ENCODE measurements at regions not wholly inside any gene's neighbourhood (a gene's known extent, or its start where the extent isn't known, plus 50 kb on each side); places are given as distances from the start of the nearest gene placed in this dataset.

DNA sequence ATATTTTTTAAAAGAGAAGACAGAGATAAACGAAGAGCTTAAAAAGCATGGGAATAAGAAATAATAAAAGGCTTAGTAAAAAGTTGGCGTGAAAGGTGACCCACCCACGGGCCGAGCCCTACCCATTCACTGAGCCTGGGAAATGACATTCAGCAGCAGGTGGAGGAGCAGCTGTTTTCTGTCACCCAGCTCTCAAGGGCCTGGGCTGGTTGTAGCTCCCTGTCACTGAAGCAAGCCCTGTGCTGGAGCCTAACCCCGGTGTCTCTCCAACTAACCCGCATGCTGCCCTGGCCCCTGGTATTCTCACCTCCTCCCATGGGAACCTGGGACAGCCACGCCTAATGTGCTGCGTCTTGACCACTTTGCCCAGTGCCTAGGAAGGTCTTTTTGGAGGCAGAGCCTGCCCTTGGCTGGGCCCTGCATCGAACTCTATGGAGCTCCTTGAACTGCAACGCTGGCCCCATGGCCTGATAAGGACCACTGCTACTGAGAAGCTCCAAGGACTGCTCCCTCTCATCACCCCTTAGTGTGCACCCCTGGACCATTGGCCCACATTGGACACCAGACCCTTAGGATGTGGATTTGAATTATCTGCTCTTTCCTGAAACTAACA is 68.8 kb upstream of the IYD start:
- no peak for DNase-seq

DNA sequence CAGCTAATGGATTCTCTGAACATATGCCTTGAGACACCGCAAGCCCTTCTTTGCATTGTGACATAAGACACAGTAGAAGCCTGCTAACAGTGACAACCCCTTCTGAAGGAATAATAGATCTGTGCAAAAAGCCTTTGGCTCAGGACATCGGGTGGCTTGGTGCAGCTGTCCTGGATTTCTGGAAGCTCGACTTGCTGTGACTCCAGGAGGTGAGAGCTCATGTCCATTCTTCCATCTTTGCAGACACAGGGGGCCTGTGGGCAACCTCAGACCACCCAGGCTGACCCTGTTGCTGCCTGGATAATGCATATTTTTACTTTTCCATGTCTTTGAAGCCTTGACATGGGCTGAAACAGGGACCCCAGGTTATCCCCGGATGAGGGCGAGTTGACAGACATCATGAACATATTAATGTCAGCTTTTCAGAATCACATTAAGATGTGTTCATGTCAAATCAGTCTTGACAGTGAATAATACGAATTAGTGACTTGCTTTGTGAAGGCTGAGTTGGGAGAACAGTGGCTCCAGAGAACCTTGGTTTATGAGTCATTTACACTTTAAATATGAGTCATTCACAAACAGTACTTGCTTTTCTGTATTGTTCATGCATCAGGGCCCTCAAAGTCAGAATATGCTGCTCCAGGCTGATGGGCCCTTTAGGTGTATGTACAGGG is 66.8 kb upstream of the IYD start:
- peak; percentile 82 for DNase-seq

- no peak for DNase-seq
These were observed 66.2 kb upstream of the IYD start for GRCh38 chr6:150302520-150303176.

GRCh38 chr6:150303256-150303655 is 65.6 kb upstream of the IYD start:
- no peak for DNase-seq

- DNase-seq, result no peak
These were observed 64.4 kb upstream of the IYD start for GRCh38 chr6:150304429-150304828.

DNA sequence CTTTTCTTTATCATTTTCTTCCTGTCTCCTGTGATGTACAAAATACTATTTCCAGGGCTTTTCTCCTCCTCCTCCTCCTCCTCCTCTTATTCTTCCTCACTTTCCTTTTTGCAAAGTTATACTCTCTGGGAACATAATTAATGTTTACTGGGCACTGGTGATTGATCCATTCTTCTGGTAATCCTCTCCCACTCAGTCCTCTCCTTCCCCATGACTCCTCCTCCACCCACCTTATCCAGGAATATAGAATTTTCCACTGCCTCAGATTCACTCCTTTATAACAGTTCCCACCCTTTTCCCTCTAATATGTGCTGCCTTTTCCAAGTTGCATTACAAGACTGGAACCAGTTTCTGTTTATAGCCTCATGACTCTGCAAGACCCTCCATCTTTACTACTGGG is 62.5 kb upstream of the IYD start:
- DNase-seq, result no peak

DNA sequence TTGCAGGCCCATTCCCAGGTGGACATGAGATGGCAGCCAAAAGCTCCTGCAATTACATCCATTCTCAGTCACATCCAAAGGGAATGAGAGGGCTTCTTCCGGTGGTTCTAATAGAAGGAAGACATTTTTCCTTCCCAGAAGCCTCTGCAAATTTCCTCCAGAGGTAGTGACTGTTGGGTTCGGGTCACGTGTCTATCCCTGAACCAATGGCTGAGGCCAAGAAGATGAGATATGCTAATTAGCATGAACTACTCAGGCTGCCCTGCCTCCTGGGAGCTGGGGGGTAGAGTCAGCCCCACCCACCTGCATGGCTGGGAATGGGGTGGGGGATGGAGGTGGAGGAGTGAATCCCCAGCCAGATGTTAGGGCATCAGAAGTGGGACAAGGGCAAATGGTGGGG is 61.3 kb upstream of the IYD start:
- no peak for DNase-seq

- no peak for DNase-seq
These were observed 59.8 kb upstream of the IYD start for GRCh38 chr6:150308812-150309645.

DNA sequence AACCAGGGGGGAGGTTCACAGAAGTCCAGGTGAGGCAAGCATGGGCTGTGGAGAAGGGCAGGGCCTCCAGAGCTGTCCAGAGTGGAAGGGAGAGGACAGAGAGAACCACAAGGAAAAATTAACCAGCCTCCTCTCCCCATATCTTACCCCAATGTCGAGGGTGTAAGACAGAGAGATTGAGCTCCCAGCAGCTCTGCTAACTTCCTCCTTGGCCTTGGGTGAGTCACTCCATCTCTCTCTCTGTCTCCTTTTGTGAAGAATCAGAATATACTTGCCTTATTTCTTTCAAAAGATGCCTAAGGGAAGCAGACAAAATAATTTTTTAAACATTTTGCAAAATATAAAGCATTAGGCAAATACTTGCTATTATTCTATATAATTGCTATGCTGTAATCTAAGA is 58.3 kb upstream of the IYD start:
- DNase-seq, result peak; percentile 17

- DNase-seq, result peak; percentile 45
These were observed 57.5 kb upstream of the IYD start for GRCh38 chr6:150311149-150311944.

GRCh38 chr6:150312395-150312794 is 56.4 kb upstream of the IYD start:
- no peak for DNase-seq

DNA sequence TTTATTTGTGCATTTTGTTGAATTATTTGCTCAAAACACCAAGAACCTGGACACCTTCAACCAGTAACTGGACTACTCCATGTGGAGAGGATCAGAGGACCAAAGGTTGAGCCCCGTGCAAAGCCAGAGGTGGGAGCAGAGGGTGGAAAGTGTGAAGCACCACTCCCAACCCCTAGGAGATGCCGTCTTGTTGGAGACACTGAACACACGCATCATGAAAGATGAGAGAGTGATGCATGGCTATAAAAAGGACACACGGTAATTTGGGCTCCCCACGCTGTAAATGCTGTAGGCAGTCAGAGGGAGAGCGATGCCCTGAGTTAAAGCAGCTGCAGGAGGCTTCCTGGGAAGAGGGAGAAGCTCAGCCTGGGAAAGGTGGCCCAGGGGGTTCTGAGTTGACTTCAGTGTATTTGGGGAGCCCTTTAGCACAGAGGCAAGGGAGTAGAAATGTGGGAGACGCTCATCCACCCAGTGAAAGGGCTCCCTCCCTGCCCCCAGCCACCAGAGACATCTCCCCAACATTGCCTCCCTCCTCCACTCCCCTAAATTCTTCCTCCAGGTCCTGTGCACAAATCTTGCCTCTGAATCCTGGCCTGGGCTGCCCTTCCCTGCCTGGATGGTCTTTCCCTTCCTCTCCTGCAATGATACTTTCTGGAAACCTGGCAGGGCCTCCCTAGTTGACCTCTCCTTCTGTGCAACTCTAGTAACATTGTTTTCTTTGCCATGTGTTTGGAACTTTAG is 55.8 kb upstream of the IYD start:
- DNase-seq, result no peak

GRCh38 chr6:150313781-150314180 is 55.0 kb upstream of the IYD start:
- DNase-seq, result no peak

DNA sequence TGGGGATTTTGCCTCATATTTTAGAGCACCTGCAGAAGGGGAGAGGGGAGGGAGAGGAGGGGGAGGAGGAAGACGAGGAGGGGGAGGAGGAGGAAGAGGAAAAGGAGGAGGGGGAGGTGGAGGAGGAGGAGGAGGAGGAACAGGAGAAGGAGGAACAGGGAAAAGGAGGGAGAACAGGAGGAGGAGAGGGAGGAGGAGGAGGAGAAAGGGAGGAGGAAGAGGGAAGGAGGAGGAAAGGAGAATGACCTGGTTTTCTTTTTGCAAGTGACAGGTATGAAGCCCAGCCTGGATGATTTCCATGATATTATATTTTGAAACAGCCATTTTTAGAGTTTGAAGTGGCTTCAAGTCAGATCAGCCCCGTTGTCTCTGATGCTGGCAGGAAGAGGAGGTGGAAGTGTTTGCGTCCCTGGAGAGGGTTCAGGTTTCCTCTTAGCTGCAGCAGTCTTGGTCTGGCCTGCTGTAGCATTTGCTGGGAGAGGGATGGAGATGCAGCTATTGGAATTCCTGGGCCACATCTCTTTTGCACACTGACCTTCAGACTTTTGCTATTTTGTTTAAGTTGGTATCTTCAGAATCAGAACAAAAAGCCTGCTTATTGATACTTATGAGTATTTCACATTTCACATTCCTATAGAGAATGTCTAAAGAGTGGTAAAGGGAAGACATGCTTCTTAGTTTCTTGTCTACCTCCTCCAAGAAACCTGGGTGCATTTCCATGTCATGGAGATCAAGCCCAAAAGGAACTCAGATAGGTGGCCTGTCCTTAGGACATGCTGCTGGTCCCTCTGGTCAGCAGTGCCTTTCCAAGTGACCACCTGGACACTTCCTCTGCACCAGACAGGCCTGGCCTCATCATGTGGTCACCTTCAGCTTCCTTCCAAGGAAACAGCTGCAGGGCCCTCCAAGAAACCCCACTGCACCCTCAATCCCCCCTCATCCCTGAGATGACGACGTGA is 54.3 kb upstream of the IYD start:
- no peak for DNase-seq

- no peak for DNase-seq
These were observed 53.2 kb upstream of the IYD start for GRCh38 chr6:150315626-150316025.

- no peak for DNase-seq
These were observed 51.9 kb upstream of the IYD start for GRCh38 chr6:150316936-150317335.

All from activated CD4-positive, alpha-beta T cell treated with anti-CD3 and anti-CD28 coated beads, Interleukin-10, Interleukin-2, amounts not matched to agents 100 ng/mL and 50 ng/mL, durations not matched to agents 16 hours and 8 hours (primary cell).